ENCODE measurements at regions not wholly inside any gene's neighbourhood (a gene's known extent, or its start where the extent isn't known, plus 50 kb on each side); places are given as distances from the start of the nearest gene placed in this dataset.

DNA sequence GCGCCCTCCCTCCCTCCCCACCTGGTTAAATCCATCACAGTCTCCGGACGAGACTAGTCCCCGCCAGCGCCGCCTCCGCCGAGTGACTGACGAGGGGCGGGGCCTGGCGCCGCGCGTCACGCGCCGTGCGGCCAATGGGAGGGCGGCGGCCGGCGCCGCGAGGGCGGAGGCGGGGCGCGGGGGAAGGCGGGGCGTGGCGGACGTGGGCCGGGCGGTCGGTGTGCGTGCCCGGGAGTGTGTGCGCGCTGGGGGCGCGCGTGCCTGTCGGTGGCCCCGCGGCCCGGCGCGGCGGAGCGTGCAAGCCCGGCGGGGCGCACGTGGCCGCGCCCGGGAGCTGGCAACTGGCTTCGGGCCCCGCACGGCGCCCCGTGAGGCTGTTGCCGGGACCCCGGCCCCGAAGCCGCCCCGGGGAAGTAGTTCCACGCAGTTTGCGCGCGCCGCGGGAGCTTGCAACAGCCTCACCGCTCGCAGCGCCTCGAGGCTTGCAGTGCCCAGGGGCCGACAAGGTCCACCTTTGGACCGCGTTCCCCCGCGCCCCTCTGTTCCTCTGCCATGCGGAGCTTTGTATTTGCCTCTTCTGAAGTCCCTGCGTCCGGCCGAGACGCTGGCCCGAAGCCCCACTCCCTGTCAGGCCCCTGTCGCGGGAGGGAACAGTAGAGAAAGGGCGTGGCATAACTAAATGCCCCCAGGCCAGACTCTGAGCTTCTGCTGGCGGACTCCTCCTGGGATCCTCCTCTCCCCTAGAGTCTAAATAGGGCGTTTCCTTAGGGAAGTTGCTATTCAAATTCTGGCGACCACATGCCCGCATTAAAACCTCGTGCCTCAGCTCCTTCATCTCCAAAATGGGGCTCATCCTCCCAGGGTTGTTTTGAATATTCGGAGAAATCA, 400.9 kb downstream of the SHQ1 start:
- no peak for TF ChIP-seq CTCF (conservative IDR thresholded peaks at IDR 0.05; ENCODE audit: low read depth, low read length)
- TF ChIP-seq RFX5 (IDR thresholded peaks at IDR 0.05; ENCODE audit: low read depth, low read length): no peak
- no peak for TF ChIP-seq MAFK (IDR thresholded peaks at IDR 0.05; ENCODE audit: low read depth, low read length)
- TF ChIP-seq POLR2A (IDR thresholded peaks at IDR 0.05; ENCODE audit: low read depth, low read length): 0 out of 2 replicates have a peak, but pooled peaks have one; percentile 25
- peak; percentile 84 for TF ChIP-seq BHLHE40 (IDR thresholded peaks at IDR 0.05; ENCODE audit: low read depth, low read length)
- peak; percentile 63; the same call in 1 of the 2 replicates for TF ChIP-seq MXI1 (IDR thresholded peaks at IDR 0.05; ENCODE audit: borderline replicate concordance, low read depth, low read length)
- no peak for TF ChIP-seq RCOR1 (IDR thresholded peaks at IDR 0.05; ENCODE audit: insufficient replicate concordance, low read length)
- TF ChIP-seq, protein P1, sequence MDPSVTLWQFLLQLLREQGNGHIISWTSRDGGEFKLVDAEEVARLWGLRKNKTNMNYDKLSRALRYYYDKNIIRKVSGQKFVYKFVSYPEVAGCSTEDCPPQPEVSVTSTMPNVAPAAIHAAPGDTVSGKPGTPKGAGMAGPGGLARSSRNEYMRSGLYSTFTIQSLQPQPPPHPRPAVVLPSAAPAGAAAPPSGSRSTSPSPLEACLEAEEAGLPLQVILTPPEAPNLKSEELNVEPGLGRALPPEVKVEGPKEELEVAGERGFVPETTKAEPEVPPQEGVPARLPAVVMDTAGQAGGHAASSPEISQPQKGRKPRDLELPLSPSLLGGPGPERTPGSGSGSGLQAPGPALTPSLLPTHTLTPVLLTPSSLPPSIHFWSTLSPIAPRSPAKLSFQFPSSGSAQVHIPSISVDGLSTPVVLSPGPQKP (IDR thresholded peaks at IDR 0.05; ENCODE audit: borderline replicate concordance, low read depth, low read length): no peak
- no peak for TF ChIP-seq RAD21 (IDR thresholded peaks at IDR 0.05; ENCODE audit: low read length)
- no peak for TF ChIP-seq CHD1 (IDR thresholded peaks at IDR 0.05; ENCODE audit: low read depth, low read length)
- TF ChIP-seq MAZ (IDR thresholded peaks at IDR 0.05; ENCODE audit: borderline replicate concordance, low read depth, low read length): no peak; the same call in 1 of the 2 replicates
- TF ChIP-seq USF2 (IDR thresholded peaks at IDR 0.05; ENCODE audit: low read depth, low read length): peak; percentile 37

Data from IMR-90 (cell line).